ENCODE measurements at regions not wholly inside any gene's neighbourhood (a gene's known extent, or its start where the extent isn't known, plus 50 kb on each side); places are given as distances from the start of the nearest gene placed in this dataset.

DNA sequence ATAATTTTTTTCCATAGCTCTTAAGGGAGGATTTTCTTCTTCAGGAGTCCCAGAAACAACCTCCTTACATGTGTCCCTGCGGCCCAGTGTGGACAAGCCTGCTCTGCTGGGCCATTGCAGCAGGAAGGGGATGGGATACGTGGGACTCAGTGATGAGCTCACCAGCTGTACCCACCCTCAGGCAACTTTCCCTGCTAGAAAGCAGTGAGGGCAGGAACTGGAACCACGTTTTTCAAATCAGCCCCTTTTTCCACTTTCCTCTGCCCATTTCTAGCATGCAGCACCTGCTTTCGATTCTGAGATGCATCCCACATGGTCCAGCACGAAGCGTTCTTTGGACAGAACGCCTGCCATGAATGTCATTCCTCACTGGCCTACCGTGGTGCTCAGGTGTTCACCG lies 232.7 kb downstream of the KLF6 start:
- TF ChIP-seq, protein P1, sequence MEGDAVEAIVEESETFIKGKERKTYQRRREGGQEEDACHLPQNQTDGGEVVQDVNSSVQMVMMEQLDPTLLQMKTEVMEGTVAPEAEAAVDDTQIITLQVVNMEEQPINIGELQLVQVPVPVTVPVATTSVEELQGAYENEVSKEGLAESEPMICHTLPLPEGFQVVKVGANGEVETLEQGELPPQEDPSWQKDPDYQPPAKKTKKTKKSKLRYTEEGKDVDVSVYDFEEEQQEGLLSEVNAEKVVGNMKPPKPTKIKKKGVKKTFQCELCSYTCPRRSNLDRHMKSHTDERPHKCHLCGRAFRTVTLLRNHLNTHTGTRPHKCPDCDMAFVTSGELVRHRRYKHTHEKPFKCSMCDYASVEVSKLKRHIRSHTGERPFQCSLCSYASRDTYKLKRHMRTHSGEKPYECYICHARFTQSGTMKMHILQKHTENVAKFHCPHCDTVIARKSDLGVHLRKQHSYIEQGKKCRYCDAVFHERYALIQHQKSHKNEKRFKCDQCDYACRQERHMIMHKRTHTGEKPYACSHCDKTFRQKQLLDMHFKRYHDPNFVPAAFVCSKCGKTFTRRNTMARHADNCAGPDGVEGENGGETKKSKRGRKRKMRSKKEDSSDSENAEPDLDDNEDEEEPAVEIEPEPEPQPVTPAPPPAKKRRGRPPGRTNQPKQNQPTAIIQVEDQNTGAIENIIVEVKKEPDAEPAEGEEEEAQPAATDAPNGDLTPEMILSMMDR (IDR thresholded peaks at IDR 0.05): no peak
- no peak for TF ChIP-seq POLR2A (IDR thresholded peaks at IDR 0.05)

Measured in heart left ventricle (tissue), 13 donors.